ENCODE measurements at regions not wholly inside any gene's neighbourhood (a gene's known extent, or its start where the extent isn't known, plus 50 kb on each side); places are given as distances from the start of the nearest gene placed in this dataset.

GRCh38 chr6:4563156-4563555 is 213.0 kb upstream of the CDYL start:
- no peak for TF ChIP-seq EP300 (IDR thresholded peaks at IDR 0.05)
- no peak for TF ChIP-seq POLR2A (IDR thresholded peaks at IDR 0.05)
